SK-N-SH treated with all-trans-retinoic acid at 6 μM for 48 hours (cell line): ENCODE measurements at regions not wholly inside any gene's neighbourhood (a gene's known extent, or its start where the extent isn't known, plus 50 kb on each side); places are given as distances from the start of the nearest gene placed in this dataset.

Experiments
- ATAC-seq: fragments of 200-7000 bp; cut with Tn5 transposase; 3 replicates; pipeline ENCODE4 v1.9.1; 2020; ENCODE audit warnings: mild to moderate bottlenecking, moderate library complexity
- ARNTL ChIP-seq: fragments of 450-650 bp; formaldehyde crosslinking; IDR thresholded peaks from 2 replicates; pipeline ENCODE4 v1.5.0; 2020; ENCODE audit warnings: low read depth, mild to moderate bottlenecking, moderate library complexity, borderline replicate concordance
- BACH2 ChIP-seq: fragments of 250-450 bp; sonication (Bioruptor Pico); IDR thresholded peaks from 2 replicates; pipeline ENCODE4 v1.9.0; 2021; ENCODE audit warnings: mild to moderate bottlenecking, borderline replicate concordance
- CREB5 ChIP-seq: fragments of 250-450 bp; sonication (Bioruptor Pico); IDR thresholded peaks from 2 replicates; pipeline ENCODE4 v1.5.1; 2020; ENCODE audit warnings: low read depth, mild to moderate bottlenecking, moderate library complexity
- CSDC2 ChIP-seq: fragments of 250-450 bp; sonication (Bioruptor Pico); IDR thresholded peaks from 2 replicates; pipeline ENCODE4 v1.5.0; 2020; ENCODE audit warnings: mild to moderate bottlenecking, moderate library complexity
- CSRNP3 ChIP-seq: fragments of 250-450 bp; sonication (Bioruptor Pico); IDR thresholded peaks from 2 replicates; pipeline ENCODE4 v1.5.1; 2021; ENCODE audit warnings: mild to moderate bottlenecking, moderate library complexity
- ESRRG ChIP-seq: fragments of 250-450 bp; sonication (Bioruptor Pico); IDR thresholded peaks from 2 replicates; pipeline ENCODE4 v1.6.1; 2021; ENCODE audit warnings: mild to moderate bottlenecking
- GLIS3 ChIP-seq: fragments of 250-450 bp; sonication (Bioruptor Pico); IDR thresholded peaks from 2 replicates; pipeline ENCODE4 v1.5.0; 2020; ENCODE audit warnings: mild to moderate bottlenecking, moderate library complexity
- ISL1 ChIP-seq: fragments of 250-450 bp; sonication (Bioruptor Pico); IDR thresholded peaks from 2 replicates; pipeline ENCODE4 v2.1.2; 2022; ENCODE audit warnings: mild to moderate bottlenecking, moderate library complexity
- OSR1 ChIP-seq: fragments of 250-450 bp; sonication (Bioruptor Pico); IDR thresholded peaks from 2 replicates; pipeline ENCODE4 v1.8.0; 2022; ENCODE audit warnings: moderate library complexity, mild to moderate bottlenecking, inconsistent platforms
- PATZ1 ChIP-seq: fragments of 250-450 bp; sonication (Bioruptor Pico); IDR thresholded peaks from 2 replicates; pipeline ENCODE4 v1.8.0; 2020; ENCODE audit warnings: mild to moderate bottlenecking, moderate library complexity, borderline replicate concordance
- POU6F1 ChIP-seq: fragments of 250-450 bp; sonication (Bioruptor Pico); IDR thresholded peaks from 2 replicates; pipeline ENCODE4 v1.8.0; 2021; ENCODE audit warnings: low read depth, mild to moderate bottlenecking, moderate library complexity, borderline replicate concordance
- PPARA ChIP-seq: fragments of 250-450 bp; sonication (Bioruptor Pico); IDR thresholded peaks from 2 replicates; pipeline ENCODE4 v1.5.0; 2020; ENCODE audit warnings: mild to moderate bottlenecking, borderline replicate concordance
- RARB ChIP-seq: fragments of 250-450 bp; sonication (Bioruptor Pico); IDR thresholded peaks from 2 replicates; pipeline ENCODE4 v1.8.0; 2021; ENCODE audit warnings: mild to moderate bottlenecking, moderate library complexity
- SNAI2 ChIP-seq: fragments of 250-450 bp; sonication (Bioruptor Pico); IDR thresholded peaks from 2 replicates; pipeline ENCODE4 v1.5.0; 2020; ENCODE audit warnings: mild to moderate bottlenecking, moderate library complexity
- TCF4 ChIP-seq: fragments of 250-450 bp; sonication (Bioruptor Pico); IDR thresholded peaks from 2 replicates; pipeline ENCODE4 v1.8.0; 2021; ENCODE audit warnings: mild to moderate bottlenecking, moderate library complexity, borderline replicate concordance
- TOX ChIP-seq: fragments of 250-450 bp; sonication (Bioruptor Pico); IDR thresholded peaks from 2 replicates; pipeline ENCODE4 v1.8.0; 2021; ENCODE audit warnings: mild to moderate bottlenecking, moderate library complexity, borderline replicate concordance
- TSHZ2 ChIP-seq: fragments of 250-450 bp; sonication (Bioruptor Pico); IDR thresholded peaks from 2 replicates; pipeline ENCODE4 v1.5.0; 2020; ENCODE audit warnings: mild to moderate bottlenecking, moderate library complexity
- ZC3H10 ChIP-seq: fragments of 250-450 bp; sonication (Bioruptor Pico); IDR thresholded peaks from 2 replicates; pipeline ENCODE4 v1.5.1; 2021; ENCODE audit warnings: mild to moderate bottlenecking, moderate library complexity
- ZFP3 ChIP-seq: fragments of 250-450 bp; sonication (Bioruptor Pico); IDR thresholded peaks from 2 replicates; pipeline ENCODE4 v1.5.0; 2020; ENCODE audit warnings: mild to moderate bottlenecking, moderate library complexity
- ZNF565 ChIP-seq: fragments of 450-650 bp; formaldehyde crosslinking; conservative IDR thresholded peaks from 2 replicates; pipeline ENCODE4 v1.5.0; 2020; ENCODE audit warnings: low read depth, mild to moderate bottlenecking, moderate library complexity
- ZNF70 ChIP-seq: fragments of 450-650 bp; formaldehyde crosslinking; IDR thresholded peaks from 2 replicates; pipeline ENCODE4 v1.5.0; 2020; ENCODE audit warnings: mild to moderate bottlenecking, moderate library complexity
- ZNF8 ChIP-seq: fragments of 450-650 bp; formaldehyde crosslinking; IDR thresholded peaks from 2 replicates; pipeline ENCODE4 v1.5.0; 2020; ENCODE audit warnings: mild to moderate bottlenecking, moderate library complexity

- no peak for ATAC-seq
- TF ChIP-seq GLIS3: no peak
- no peak for TF ChIP-seq TOX (CRISPR knock-in tag)
- TF ChIP-seq ZNF565 (CRISPR knock-in tag): no peak
- TF ChIP-seq CSDC2 (CRISPR knock-in tag): no peak
- TF ChIP-seq ARNTL (CRISPR knock-in tag): no peak
- no peak for TF ChIP-seq ESRRG (CRISPR knock-in tag)
- TF ChIP-seq ZNF70 (CRISPR knock-in tag): no peak
- TF ChIP-seq CSRNP3 (CRISPR knock-in tag): no peak
- TF ChIP-seq TCF4 (CRISPR knock-in tag): no peak
- no peak for TF ChIP-seq CREB5 (CRISPR knock-in tag)
- no peak for TF ChIP-seq PATZ1
- no peak for TF ChIP-seq SNAI2 (CRISPR knock-in tag)
- no peak for TF ChIP-seq OSR1 (CRISPR knock-in tag)
- TF ChIP-seq ZFP3: no peak
- no peak for TF ChIP-seq BACH2 (CRISPR knock-in tag)
- TF ChIP-seq PPARA (CRISPR knock-in tag): no peak
- TF ChIP-seq POU6F1 (CRISPR knock-in tag): no peak
- TF ChIP-seq ZC3H10 (CRISPR knock-in tag): no peak
- no peak for TF ChIP-seq ISL1 (CRISPR knock-in tag)
These were observed 170.4 kb upstream of the HS3ST1 start for GRCh38 chr4:11599064-11599463.

GRCh38 chr4:11598591-11598990, 169.9 kb upstream of the HS3ST1 start:
- ATAC-seq: no peak
- no peak for TF ChIP-seq CREB5 (CRISPR knock-in tag)
- TF ChIP-seq ISL1 (CRISPR knock-in tag): no peak
- no peak for TF ChIP-seq TSHZ2 (CRISPR knock-in tag)
- TF ChIP-seq ZFP3: no peak
- TF ChIP-seq PPARA (CRISPR knock-in tag): no peak
- TF ChIP-seq BACH2 (CRISPR knock-in tag): no peak
- no peak for TF ChIP-seq CSDC2 (CRISPR knock-in tag)
- no peak for TF ChIP-seq SNAI2 (CRISPR knock-in tag)
- no peak for TF ChIP-seq GLIS3
- TF ChIP-seq OSR1 (CRISPR knock-in tag): no peak
- no peak for TF ChIP-seq RARB (CRISPR knock-in tag)
- TF ChIP-seq ZNF8 (CRISPR knock-in tag): no peak
- TF ChIP-seq ZNF565 (CRISPR knock-in tag): no peak
- TF ChIP-seq ESRRG (CRISPR knock-in tag): no peak
